Gastrocnemius medialis (tissue), 4 donors: ENCODE measurements at regions not wholly inside any gene's neighbourhood (a gene's known extent, or its start where the extent isn't known, plus 50 kb on each side); places are given as distances from the start of the nearest gene placed in this dataset.

ENCODE experiments used
- ATAC-seq, 2 donors: fragments of 150-250 bp; one replicate each; pipeline ENCODE4 v1.9.1; 2016
- DNase-seq, 2 donors: peaks; one replicate each; pipeline ENCODE4 v3.0.0-alpha.2; 2019
- H3K27ac ChIP-seq, 4 donors: fragments of 200-600 bp; sonication (generic); 1 replicate in 1 of 4; 2 replicates in 3 of 4; pipeline ENCODE4 v1.5.1; 2016 to 2018; ENCODE audit warnings: mild to moderate bottlenecking in 2 of 4, moderate library complexity in 1 of 4
- H3K27me3 ChIP-seq, 3 donors: fragments of 200-600 bp; sonication (generic) in 2 of 3; 1 replicate in 1 of 3; 2 replicates in 2 of 3; pipeline versions ENCODE4 v1.5.1 to v1.6.0; 2016 to 2019; ENCODE audit warnings: mild to moderate bottlenecking in 1 of 3, moderate library complexity in 1 of 3
- H3K36me3 ChIP-seq, 2 donors: fragments of 200-600 bp; sonication (generic) in 1 of 2; one replicate each; pipeline ENCODE4 v1.5.1; 2017 to 2018
- H3K4me1 ChIP-seq, 2 donors: fragments of 200-600 bp; sonication (generic) in 1 of 2; one replicate each; pipeline ENCODE4 v1.5.1; 2016 to 2017; ENCODE audit warnings: mild to moderate bottlenecking in 2 of 2
- H3K4me3 ChIP-seq, 4 donors: fragments of 200-600 bp; sonication (generic) in 3 of 4; 1 replicate in 1 of 4; 2 replicates in 3 of 4; pipeline ENCODE4 v1.5.1; 2016 to 2019; ENCODE audit warnings: mild to moderate bottlenecking in 2 of 4
- H3K9me3 ChIP-seq, 3 donors: fragments of 200-600 bp; sonication (generic) in 2 of 3; 1 replicate in 1 of 3; 2 replicates in 2 of 3; pipeline ENCODE4 v1.5.1; 2016 to 2019
- CTCF ChIP-seq, 5 experiments: fragments of 450-650 bp in 3 of 5; fragments of 200-600 bp in 2 of 5; sonication (generic) in 2 of 5; IDR thresholded peaks in 4 of 5; conservative IDR thresholded peaks in 1 of 5; 1 replicate in 4 of 5; 2 replicates in 1 of 5; pipeline ENCODE4 v1.5.1; 2016 to 2019; ENCODE audit warnings: antibody characterized with exemption in 5 of 5, mild to moderate bottlenecking in 3 of 5, moderate library complexity in 3 of 5
- POLR2A ChIP-seq, 2 donors: fragments of 450-650 bp; IDR thresholded peaks; one replicate each; pipeline ENCODE4 v1.6.1; 2017; ENCODE audit warnings: antibody characterized with exemption in 2 of 2, mild to moderate bottlenecking in 2 of 2, moderate library complexity in 2 of 2
- in situ Hi-C, 4 donors: fragments of 200-750 bp; cut with MboI; loops; one replicate each; pipeline versions ENCODE4 v1.15.0 to v1.8.0; 2017; ENCODE audit warnings: low sequenced_read_pairs in 4 of 4
- intact Hi-C: fragments of 100-400 bp; cut with DNase I; formaldehyde crosslinking; loops from one replicate; pipeline ENCODE4 v1.15.1; 2023; ENCODE audit warnings: low total_unique reads

GRCh38 chr4:1509366-1509765, 103.1 kb upstream of the NKX1-1 start:
- no peak for TF ChIP-seq CTCF (IDR thresholded peaks at IDR 0.05 in 4 of 5, conservative IDR thresholded peaks at IDR 0.05 in 1 of 5)
- TF ChIP-seq POLR2A (IDR thresholded peaks at IDR 0.05) = no peak
- no peaks in the 10 kb centered on the region for H3K36me3 ChIP-seq
- in situ Hi-C loops (no loop called here), intact Hi-C loops (no loop called here)
- DNase-seq (no peak), ATAC-seq (no peak)
- no peak overlapping the region for H3K27ac ChIP-seq
- no peaks in the 10 kb centered on the region for H3K4me1 ChIP-seq
- H3K27me3 ChIP-seq = peaks cover 10 to 37% (median 19%) of the 10 kb centered on the region in 3 donors
- no peak overlapping the region for H3K4me3 ChIP-seq
- no peaks in the 10 kb centered on the region for H3K9me3 ChIP-seq

DNA sequence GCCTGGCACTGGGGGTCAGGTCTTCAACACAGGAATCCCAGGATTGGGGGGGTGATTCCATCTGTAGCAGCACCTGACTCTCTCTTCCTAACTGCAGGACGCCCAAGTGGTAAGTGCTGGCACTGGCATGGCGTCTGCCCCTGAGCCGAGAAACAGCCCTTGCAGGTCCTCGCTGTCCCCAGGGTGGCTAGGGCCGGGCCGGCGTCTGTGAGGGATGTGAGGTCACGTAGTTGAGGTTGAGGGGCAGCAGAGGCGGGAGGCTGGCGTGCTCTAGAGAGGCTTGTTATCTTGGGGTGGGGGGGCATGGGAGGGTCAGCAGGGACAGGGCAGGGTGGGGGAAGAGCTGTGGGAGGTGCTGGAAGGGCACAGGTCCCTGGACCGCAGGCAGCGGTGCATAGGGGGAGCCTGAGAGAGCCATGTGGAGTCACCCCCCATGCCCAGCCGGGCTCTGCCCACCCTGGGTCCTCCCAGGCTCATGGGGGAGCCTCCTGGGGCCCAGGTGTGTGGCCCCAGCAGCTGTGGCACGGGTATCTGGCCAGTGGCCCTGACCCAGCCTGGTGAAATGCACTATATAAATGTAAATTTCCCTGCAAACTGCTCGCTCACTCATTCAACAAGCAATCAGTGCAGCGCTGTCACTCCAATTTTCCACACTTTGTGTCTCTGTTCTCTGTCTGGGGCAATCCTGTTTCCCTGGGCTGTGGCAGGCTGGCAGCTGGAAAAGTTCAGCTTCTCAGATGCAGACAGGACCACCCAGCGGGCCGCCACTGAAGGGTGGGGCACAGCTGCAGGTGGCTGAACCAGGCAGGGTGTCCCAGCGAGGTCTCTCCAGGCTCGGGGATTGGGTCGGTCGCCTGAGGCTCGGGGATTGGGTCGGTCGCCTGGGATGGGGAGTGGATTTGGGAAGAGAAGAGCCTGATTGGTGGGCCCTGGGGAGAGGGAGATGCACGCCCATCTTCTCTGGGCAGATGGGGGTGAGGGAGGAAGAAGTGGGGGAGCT, 102.2 kb upstream of the NKX1-1 start:
- H3K27ac ChIP-seq = no peak overlapping the region
- H3K36me3 ChIP-seq = no peaks in the 10 kb centered on the region
- ATAC-seq (no peak), DNase-seq (peak in 1 of 2 donors; percentile 8)
- no peaks in the 10 kb centered on the region for H3K9me3 ChIP-seq
- H3K4me3 ChIP-seq = no peak overlapping the region
- intact Hi-C loops = no loop called here
- peaks cover 2 to 33% (median 13%) of the 10 kb centered on the region in 3 donors for H3K27me3 ChIP-seq
- no peaks in the 10 kb centered on the region for H3K4me1 ChIP-seq
- in situ Hi-C loops = no loop called here
- TF ChIP-seq CTCF (IDR thresholded peaks at IDR 0.05 in 4 of 5, conservative IDR thresholded peaks at IDR 0.05 in 1 of 5) = no peak
- no peak for TF ChIP-seq POLR2A (IDR thresholded peaks at IDR 0.05)

GRCh38 chr4:1506956-1507721, 100.9 kb upstream of the NKX1-1 start:
- no peak overlapping the region for H3K27ac ChIP-seq
- H3K36me3 ChIP-seq = no peaks in the 10 kb centered on the region
- no peak overlapping the region for H3K4me3 ChIP-seq
- peaks cover 2 to 22% (median 2%) of the 10 kb centered on the region in 3 donors for H3K27me3 ChIP-seq
- intact Hi-C loops (no loop called here), in situ Hi-C loops (no loop called here)
- no peaks in the 10 kb centered on the region for H3K9me3 ChIP-seq
- H3K4me1 ChIP-seq = no peaks in the 10 kb centered on the region
- ATAC-seq (no peak), DNase-seq (peak in 1 of 2 donors; percentile 1)
- TF ChIP-seq POLR2A (IDR thresholded peaks at IDR 0.05) (no peak), CTCF (IDR thresholded peaks at IDR 0.05 in 4 of 5, conservative IDR thresholded peaks at IDR 0.05 in 1 of 5) (no peak)

GRCh38 chr4:1505511-1506460, 99.5 kb upstream of the NKX1-1 start:
- intact Hi-C loops (no loop called here), in situ Hi-C loops (no loop called here)
- Histone ChIP-seq H3K27ac (no peak overlapping the region), H3K36me3 (no peaks in the 10 kb centered on the region), H3K9me3 (no peaks in the 10 kb centered on the region), H3K27me3 (peaks cover 0 to 14% (median 2%) of the 10 kb centered on the region in 3 donors), H3K4me1 (no peaks in the 10 kb centered on the region), H3K4me3 (no peak overlapping the region)
- DNase-seq = peak; percentile 1 to 2
- no peak for ATAC-seq
- TF ChIP-seq POLR2A (IDR thresholded peaks at IDR 0.05) (no peak), CTCF (IDR thresholded peaks at IDR 0.05 in 4 of 5, conservative IDR thresholded peaks at IDR 0.05 in 1 of 5) (no peak)
